HepG2 (cell line): ENCODE measurements at regions not wholly inside any gene's neighbourhood (a gene's known extent, or its start where the extent isn't known, plus 50 kb on each side); places are given as distances from the start of the nearest gene placed in this dataset.

Experiments used
- ATAC-seq: fragments of 200-7000 bp; cut with Tn5 transposase; 3 replicates; pipeline ENCODE4 v1.9.1; 2020; ENCODE audit warnings: mild to moderate bottlenecking, moderate library complexity
- BruUV-seq: library from RNA; stranded (reverse); fragments of 400-500 nt; replicated peaks from 2 replicates; lab custom pipeline; 2021; lab: Mats Ljungman, UMichigan
- CTCF ChIA-PET: fragments of 300-600 bp; formaldehyde crosslinking; extraction: SDS; loops from one replicate; lab custom pipeline; 2021; ENCODE audit warnings: low total read pairs, inconsistent platforms, low intra/inter-chr PET ratio; lab: Yijun Ruan, JAX
- POLR2A ChIA-PET: fragments of 350-600 bp; sonication (Branson Sonifier 250); formaldehyde crosslinking; loops from one replicate; lab custom pipeline; 2020; ENCODE audit warnings: antibody characterized with exemption, inconsistent platforms; lab: Yijun Ruan, JAX
- DNase-seq: peaks from one replicate; pipeline ENCODE4 v3.0.0-alpha.2; 2015; ENCODE audit warnings: low spot score
- FAIRE-seq: peaks from 3 replicates; lab custom pipeline; 2011; peaks lifted over from hg19 to GRCh38; lab: Jason Lieb, UNC
- H2AFZ ChIP-seq: one replicate; pipeline ENCODE4 v1.6.1; 2011; ENCODE audit warnings: low read length, inconsistent platforms
- H3K27ac ChIP-seq: fragments of 300-600 bp; 3 replicates; pipeline ENCODE4 v1.8.0; 2011; ENCODE audit warnings: mixed run types, mild to moderate bottlenecking, mixed read lengths, low read length, inconsistent platforms; ENCODE audit not compliant: insufficient read depth; ENCODE audit errors: extremely low read length
- H3K27me3 ChIP-seq, 2 experiments: fragments of 200-600 bp in 1 of 2; 2 replicates in 1 of 2; 3 replicates in 1 of 2; pipeline versions ENCODE4 v1.6.0 to v1.8.0; 2011; ENCODE audit warnings: low read length in 2 of 2, mild to moderate bottlenecking in 2 of 2, moderate library complexity in 2 of 2, inconsistent platforms in 1 of 2; ENCODE audit not compliant: insufficient read depth in 2 of 2, control insufficient read depth in 1 of 2
- H3K36me3 ChIP-seq, 2 experiments: fragments of 200-600 bp in 1 of 2; replicated peaks in 1 of 2; 2 replicates in 1 of 2; 3 replicates in 1 of 2; pipeline versions ENCODE4 v1.5.1 to v1.8.0; 2011; ENCODE audit warnings: low read length in 2 of 2, inconsistent platforms in 1 of 2; ENCODE audit not compliant: insufficient read depth in 2 of 2, control insufficient read depth in 1 of 2
- H3K4me1 ChIP-seq: 2 replicates; pipeline ENCODE4 v1.5.1; 2012; ENCODE audit warnings: low read length, inconsistent platforms; ENCODE audit not compliant: insufficient read depth
- H3K4me2 ChIP-seq: 2 replicates; pipeline ENCODE4 v1.6.0; 2011; ENCODE audit warnings: low read depth, low read length, inconsistent platforms
- H3K4me3 ChIP-seq, 3 experiments: fragments of 200-600 bp in 1 of 3; sonication (generic), shearing (Covaris generic) in 1 of 3; replicated peaks in 1 of 3; 2 replicates each; pipeline ENCODE4 v1.5.1; 2011 to 2016; ENCODE audit warnings: low read length in 3 of 3, inconsistent platforms in 2 of 3, low read depth in 2 of 3, mild to moderate bottlenecking in 2 of 3, control low read depth in 1 of 3, mixed read lengths in 1 of 3; ENCODE audit not compliant: insufficient read depth in 1 of 3
- H3K79me2 ChIP-seq: one replicate; pipeline ENCODE4 v1.6.1; 2011; ENCODE audit warnings: low read length, inconsistent platforms; ENCODE audit not compliant: insufficient read depth
- H3K9ac ChIP-seq: 2 replicates; pipeline ENCODE4 v1.6.0; 2011; ENCODE audit warnings: mild to moderate bottlenecking, low read depth, low read length, inconsistent platforms; ENCODE audit not compliant: insufficient read depth
- H3K9me3 ChIP-seq: 2 replicates; pipeline ENCODE4 v1.5.1; 2012; ENCODE audit warnings: mild to moderate bottlenecking, low read length
- H4K20me1 ChIP-seq: 2 replicates; pipeline ENCODE4 v1.6.0; 2011; ENCODE audit warnings: inconsistent platforms, mild to moderate bottlenecking, low read length, moderate library complexity; ENCODE audit not compliant: insufficient read depth
- AGO2 ChIP-seq: fragments of 200-400 bp; formaldehyde crosslinking; optimal IDR thresholded peaks from 2 replicates; pipeline ENCODE3; 2017; ENCODE audit warnings: mild to moderate bottlenecking, low read depth, low read length, moderate library complexity
- CBX2 ChIP-seq, 2 experiments: fragments of 200-600 bp in 1 of 2; sonication (generic); formaldehyde crosslinking in 1 of 2; IDR thresholded peaks; 2 replicates each; pipeline versions ENCODE4 v1.7.0 to v1.8.1; 2018 to 2022; ENCODE audit warnings: low read depth in 2 of 2, low read length in 1 of 2, mild to moderate bottlenecking in 1 of 2, missing genetic modification reagents in 1 of 2
- CC2D1A ChIP-seq: sonication (generic); formaldehyde crosslinking; IDR thresholded peaks from 2 replicates; pipeline ENCODE4 v1.8.1; 2023; ENCODE audit warnings: mild to moderate bottlenecking, missing genetic modification reagents
- FOXO1 ChIP-seq: sonication (generic); formaldehyde crosslinking; IDR thresholded peaks from 2 replicates; pipeline ENCODE4 v1.4.0; 2020; ENCODE audit warnings: missing genetic modification reagents
- KAT7 ChIP-seq: IDR thresholded peaks from 2 replicates; pipeline ENCODE4 v1.6.1; 2018; ENCODE audit warnings: borderline replicate concordance, missing compliant biosample characterization
- KAT8 ChIP-seq: IDR thresholded peaks from 2 replicates; pipeline ENCODE4 v1.6.1; 2016; ENCODE audit warnings: missing genetic modification reagents, missing compliant biosample characterization
- KDM3A ChIP-seq: IDR thresholded peaks from 2 replicates; pipeline ENCODE4 v1.6.1; 2018; ENCODE audit warnings: low read depth, missing compliant biosample characterization
- MAFF ChIP-seq: IDR thresholded peaks from 2 replicates; pipeline ENCODE4 v1.6.1; 2011; ENCODE audit warnings: low read depth, low read length, improper control_type of control experiment
- MAFK ChIP-seq, 2 experiments: IDR thresholded peaks in 1 of 2; conservative IDR thresholded peaks in 1 of 2; 2 replicates each; pipeline ENCODE4 v1.6.1; 2011; ENCODE audit warnings: improper control_type of control experiment in 2 of 2, low read length in 2 of 2
- MXI1 ChIP-seq: IDR thresholded peaks from 3 replicates; pipeline ENCODE4 v1.6.1; 2012; ENCODE audit warnings: low read depth, low read length, inconsistent platforms, borderline replicate concordance
- NCOA1 ChIP-seq: sonication (generic); formaldehyde crosslinking; IDR thresholded peaks from 2 replicates; pipeline ENCODE4 v1.9.0; 2021; ENCODE audit warnings: missing genetic modification reagents
- ZNF124 ChIP-seq: sonication (generic); formaldehyde crosslinking; IDR thresholded peaks from 2 replicates; pipeline ENCODE4 v1.4.0; 2020; ENCODE audit warnings: missing genetic modification reagents
- ZNF138 ChIP-seq: sonication (generic); formaldehyde crosslinking; IDR thresholded peaks from 2 replicates; pipeline ENCODE4 v1.5.0; 2020; ENCODE audit warnings: mild to moderate bottlenecking, low read depth, missing genetic modification reagents
- ZNF180 ChIP-seq: sonication (generic); formaldehyde crosslinking; IDR thresholded peaks from 2 replicates; pipeline ENCODE4 v1.4.0; 2020; ENCODE audit warnings: low read depth, missing genetic modification reagents, borderline replicate concordance
- ZNF383 ChIP-seq: sonication (generic); formaldehyde crosslinking; IDR thresholded peaks from 2 replicates; pipeline ENCODE4 v1.4.0; 2020; ENCODE audit warnings: missing genetic modification reagents, mild to moderate bottlenecking, borderline replicate concordance
- ZNF432 ChIP-seq: sonication (generic); formaldehyde crosslinking; IDR thresholded peaks from 2 replicates; pipeline ENCODE4 v1.5.0; 2020; ENCODE audit warnings: missing genetic modification reagents, mild to moderate bottlenecking, borderline replicate concordance
- ZNF749 ChIP-seq: sonication (generic); formaldehyde crosslinking; IDR thresholded peaks from 2 replicates; pipeline ENCODE4 v1.8.0; 2022; ENCODE audit warnings: mild to moderate bottlenecking, missing genetic modification reagents, moderate library complexity, borderline replicate concordance
- WGBS: methylation state at CpG from one replicate; pipeline ENCODE4 v1.1.6; 2017; ENCODE audit warnings: low lambda C conversion rate; 5-methylcytosine and 5-hydroxymethylcytosine counted together
- in situ Hi-C: cut with HindIII; loops from 2 replicates; pipeline ENCODE4 v1.10.0; 2017; ENCODE audit warnings: low pct_unique_long_range_greater_than_20kb; ENCODE audit not compliant: extremely low pct_ligation_motif_present
- intact Hi-C: fragments of 100-400 bp; cut with micrococcal nuclease; formaldehyde crosslinking; loops from one replicate; pipeline ENCODE4 v1.10.0; 2022; ENCODE audit not compliant: unreplicated experiment

DNA sequence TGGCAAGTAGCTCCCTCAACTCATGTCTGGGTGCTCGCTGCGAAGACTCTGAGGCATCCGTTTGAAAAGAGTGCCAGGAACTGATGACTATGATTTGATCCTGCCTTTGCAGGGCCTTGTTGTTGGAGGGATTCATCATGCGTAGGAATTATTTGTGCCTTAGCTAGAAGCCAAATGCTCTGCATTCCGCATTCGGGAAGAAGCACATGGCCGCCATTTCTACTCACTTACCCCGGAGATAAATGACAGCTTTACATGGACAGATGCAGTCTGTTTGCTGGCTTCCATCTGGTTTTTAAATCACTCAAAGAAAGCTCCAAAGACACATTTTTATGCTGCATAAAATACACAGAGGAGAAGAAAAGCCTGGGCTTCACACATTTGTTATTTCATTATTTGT is 363.3 kb upstream of the CDH4 start (continued):
- TF ChIP-seq ZNF749 (CRISPR knock-in tag), result no peak
- no peak for TF ChIP-seq KDM3A (CRISPR knock-in tag)
- no peak for TF ChIP-seq KAT8
- no peak for TF ChIP-seq ZNF432 (CRISPR knock-in tag)

DNA sequence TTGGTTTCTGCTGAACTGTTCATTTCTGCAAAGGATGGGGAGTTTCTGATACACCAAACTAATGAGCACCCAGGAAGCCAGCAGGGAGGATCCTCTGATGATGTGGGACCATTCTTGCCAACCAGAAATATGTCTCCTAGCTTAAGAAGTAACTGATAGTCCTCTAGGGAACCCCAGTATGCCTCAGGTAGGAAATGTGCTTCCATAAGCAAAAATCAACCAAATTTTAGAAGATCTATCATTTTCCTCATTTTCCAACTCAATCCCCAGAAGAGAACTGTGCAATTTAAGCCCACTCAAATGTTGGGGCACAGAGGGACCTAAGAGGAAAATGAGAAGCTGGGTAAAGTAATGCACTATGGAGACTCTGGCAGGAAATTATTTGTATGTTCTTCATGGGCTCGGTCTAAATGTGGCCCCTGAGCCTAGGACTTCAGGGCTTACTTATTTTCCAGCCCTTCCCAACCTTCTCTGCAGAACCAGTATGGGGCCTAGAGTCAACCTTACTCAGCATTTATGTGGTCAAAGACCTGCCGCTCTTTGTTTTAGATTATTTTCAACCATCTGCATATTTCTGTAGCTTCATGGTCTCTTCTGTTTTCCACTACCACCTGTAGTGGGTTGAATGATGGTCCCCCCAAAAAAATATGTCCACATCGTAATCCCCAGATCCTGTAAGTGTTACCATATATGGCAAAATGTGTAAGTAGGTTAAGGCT is 359.8 kb upstream of the CDH4 start:
- H2AFZ ChIP-seq, result no peak overlapping the region
- no peak overlapping the region for H3K4me2 ChIP-seq
- intact Hi-C loops, result no loop called here
- H3K27me3 ChIP-seq, result no peaks in the 10 kb centered on the region
- no peak for FAIRE-seq
- in situ Hi-C loops, result no loop called here
- H3K9ac ChIP-seq, result no peak overlapping the region
- no peaks in the 10 kb centered on the region for H3K4me1 ChIP-seq
- no peaks in the 10 kb centered on the region for H3K36me3 ChIP-seq
- no peak overlapping the region for H3K4me3 ChIP-seq
- POLR2A ChIA-PET, result no interaction called here
- DNase-seq, result no peak
- CTCF ChIA-PET, result no interaction called here
- TF ChIP-seq KAT7 (CRISPR knock-in tag), result no peak
- TF ChIP-seq ZNF124 (CRISPR knock-in tag), result no peak
- no peak for TF ChIP-seq ZNF138 (CRISPR knock-in tag)
- no peak for TF ChIP-seq CC2D1A (CRISPR knock-in tag)
- no peak for TF ChIP-seq ZNF180 (CRISPR knock-in tag)
- no peak for TF ChIP-seq AGO2
- TF ChIP-seq CBX2 (IDR thresholded peaks at IDR 0.05; ENCODE audit: low read depth, low read length), result no peak
- no peak for TF ChIP-seq CBX2 (CRISPR knock-in tag; IDR thresholded peaks at IDR 0.05; ENCODE audit: low read depth)
- no peak for TF ChIP-seq ZNF383 (CRISPR knock-in tag)
- TF ChIP-seq MAFF, result peak; percentile 79
- peak; percentile 66 to 90 for TF ChIP-seq MAFK (conservative IDR thresholded peaks at IDR 0.05 in 1 of 2, IDR thresholded peaks at IDR 0.05 in 1 of 2; ENCODE audit: low read length in 2 of 2)
- no peak for TF ChIP-seq MXI1
- TF ChIP-seq NCOA1 (CRISPR knock-in tag), result no peak
- TF ChIP-seq FOXO1 (CRISPR knock-in tag), result no peak
- H3K27ac ChIP-seq, result no peak overlapping the region
- H3K9me3 ChIP-seq, result peaks cover 84% of the 10 kb centered on the region
- no peak for ATAC-seq
- no peaks in the 10 kb centered on the region for H3K79me2 ChIP-seq
- no peaks in the 10 kb centered on the region for H4K20me1 ChIP-seq
- no TSS peak for BruUV-seq
- 25% methylated on average over 3 of the region's 3 CpGs for WGBS
